Stomach (tissue), 4 donors: ENCODE measurements at regions not wholly inside any gene's neighbourhood (a gene's known extent, or its start where the extent isn't known, plus 50 kb on each side); places are given as distances from the start of the nearest gene placed in this dataset.

ENCODE experiments used
- CTCF ChIP-seq, 7 experiments: fragments of 450-650 bp in 4 of 7; fragments of 200-600 bp in 3 of 7; sonication (generic) in 3 of 7; IDR thresholded peaks; one replicate each; pipeline ENCODE4 v1.5.1; 2016 to 2019; ENCODE audit warnings: antibody characterized with exemption in 7 of 7, control low read depth in 2 of 7, mild to moderate bottlenecking in 1 of 7
- EP300 ChIP-seq: sonication (generic); formaldehyde crosslinking; IDR thresholded peaks from one replicate; pipeline ENCODE4 v1.6.1; 2017; ENCODE audit warnings: antibody characterized with exemption
- POLR2A ChIP-seq, 4 donors: fragments of 450-650 bp; IDR thresholded peaks; one replicate each; pipeline ENCODE4 v1.6.1; 2016; ENCODE audit warnings: antibody characterized with exemption in 4 of 4, control low read depth in 2 of 4, mild to moderate bottlenecking in 1 of 4, moderate library complexity in 1 of 4
- POLR2AphosphoS5 ChIP-seq, 3 donors: sonication (generic); formaldehyde crosslinking; IDR thresholded peaks; one replicate each; pipeline ENCODE4 v1.6.1; 2016; ENCODE audit warnings: antibody characterized with exemption in 3 of 3

- no peak for TF ChIP-seq CTCF (IDR thresholded peaks at IDR 0.05)
- no peak for TF ChIP-seq POLR2AphosphoS5 (IDR thresholded peaks at IDR 0.05)
- TF ChIP-seq POLR2A (IDR thresholded peaks at IDR 0.05): no peak
- TF ChIP-seq EP300: no peak
Observed at GRCh38 chr3:153414982-153415381, 253.0 kb downstream of the RAP2B start.
